Smooth muscle cell (in vitro differentiated cells): ENCODE measurements at regions not wholly inside any gene's neighbourhood (a gene's known extent, or its start where the extent isn't known, plus 50 kb on each side); places are given as distances from the start of the nearest gene placed in this dataset.

Experiments
- DNase-seq: peaks from one replicate; lab custom pipeline; 2025; ENCODE audit not compliant: unreplicated experiment; lab: John Stamatoyannopoulos, UW
- H2AFZ ChIP-seq: fragments of 200-600 bp; sonication (generic); 2 replicates; pipeline ENCODE4 v1.6.0; 2016; ENCODE audit warnings: antibody characterized with exemption, low read depth, mild to moderate bottlenecking
- H3F3A ChIP-seq: fragments of 200-600 bp; sonication (generic); 2 replicates; pipeline ENCODE4 v1.6.0; 2017; ENCODE audit warnings: antibody characterized with exemption, low read depth
- H3K27ac ChIP-seq: fragments of 200-600 bp; sonication (generic); 2 replicates; pipeline ENCODE4 v1.5.1; 2016; ENCODE audit warnings: low read depth, mild to moderate bottlenecking
- H3K27me3 ChIP-seq: fragments of 200-600 bp; sonication (generic); 2 replicates; pipeline ENCODE4 v1.6.1; 2016; ENCODE audit warnings: low read depth, mild to moderate bottlenecking
- H3K36me3 ChIP-seq: fragments of 200-600 bp; sonication (generic); 2 replicates; pipeline ENCODE4 v1.5.1; 2016; ENCODE audit warnings: low read depth
- H3K4me1 ChIP-seq: fragments of 200-600 bp; sonication (generic); 2 replicates; pipeline ENCODE4 v1.5.1; 2016; ENCODE audit warnings: low read depth
- H3K4me2 ChIP-seq: fragments of 200-600 bp; sonication (generic); 2 replicates; pipeline ENCODE4 v1.6.0; 2016; ENCODE audit warnings: mild to moderate bottlenecking
- H3K4me3 ChIP-seq: fragments of 200-600 bp; sonication (generic); 2 replicates; pipeline ENCODE4 v1.5.1; 2016; ENCODE audit warnings: mild to moderate bottlenecking
- H3K79me2 ChIP-seq: fragments of 200-600 bp; sonication (generic); 2 replicates; pipeline ENCODE4 v1.6.0; 2016; ENCODE audit warnings: low read depth, mild to moderate bottlenecking
- H3K9ac ChIP-seq: fragments of 200-600 bp; sonication (generic); 2 replicates; pipeline ENCODE4 v1.6.0; 2016; ENCODE audit warnings: low read depth
- H3K9me3 ChIP-seq: fragments of 200-600 bp; sonication (generic); replicated peaks from 2 replicates; pipeline ENCODE4 v1.5.1; 2016; ENCODE audit warnings: low read depth
- H4K20me1 ChIP-seq: fragments of 200-600 bp; sonication (generic); 2 replicates; pipeline ENCODE4 v1.6.0; 2016; ENCODE audit warnings: low read depth
- WGBS: methylation state at CpG from one replicate; pipeline ENCODE4 v1.1.7; 2016; ENCODE audit warnings: low lambda C conversion rate; 5-methylcytosine and 5-hydroxymethylcytosine counted together
- TF ChIP-seq, protein P1 (sequence below): fragments of 200-600 bp; sonication (generic); IDR thresholded peaks from 2 replicates; pipeline ENCODE4 v1.5.1; 2017; ENCODE audit warnings: borderline replicate concordance, mild to moderate bottlenecking, antibody characterized with exemption; ENCODE audit not compliant: insufficient read depth, poor library complexity, severe bottlenecking

- Histone ChIP-seq H4K20me1 (no peaks in the 10 kb centered on the region), H2AFZ (no peak overlapping the region), H3F3A (no peaks in the 10 kb centered on the region), H3K9ac (no peak overlapping the region), H3K9me3 (no peaks in the 10 kb centered on the region), H3K4me3 (no peak overlapping the region), H3K4me2 (no peak overlapping the region), H3K27me3 (no peaks in the 10 kb centered on the region), H3K36me3 (no peaks in the 10 kb centered on the region), H3K27ac (no peak overlapping the region), H3K4me1 (no peaks in the 10 kb centered on the region), H3K79me2 (no peaks in the 10 kb centered on the region)
- TF ChIP-seq, protein P1, sequence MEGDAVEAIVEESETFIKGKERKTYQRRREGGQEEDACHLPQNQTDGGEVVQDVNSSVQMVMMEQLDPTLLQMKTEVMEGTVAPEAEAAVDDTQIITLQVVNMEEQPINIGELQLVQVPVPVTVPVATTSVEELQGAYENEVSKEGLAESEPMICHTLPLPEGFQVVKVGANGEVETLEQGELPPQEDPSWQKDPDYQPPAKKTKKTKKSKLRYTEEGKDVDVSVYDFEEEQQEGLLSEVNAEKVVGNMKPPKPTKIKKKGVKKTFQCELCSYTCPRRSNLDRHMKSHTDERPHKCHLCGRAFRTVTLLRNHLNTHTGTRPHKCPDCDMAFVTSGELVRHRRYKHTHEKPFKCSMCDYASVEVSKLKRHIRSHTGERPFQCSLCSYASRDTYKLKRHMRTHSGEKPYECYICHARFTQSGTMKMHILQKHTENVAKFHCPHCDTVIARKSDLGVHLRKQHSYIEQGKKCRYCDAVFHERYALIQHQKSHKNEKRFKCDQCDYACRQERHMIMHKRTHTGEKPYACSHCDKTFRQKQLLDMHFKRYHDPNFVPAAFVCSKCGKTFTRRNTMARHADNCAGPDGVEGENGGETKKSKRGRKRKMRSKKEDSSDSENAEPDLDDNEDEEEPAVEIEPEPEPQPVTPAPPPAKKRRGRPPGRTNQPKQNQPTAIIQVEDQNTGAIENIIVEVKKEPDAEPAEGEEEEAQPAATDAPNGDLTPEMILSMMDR: no peak
- no peak for DNase-seq
- 94% methylated on average over 10 of the region's 10 CpGs for WGBS
These were observed 274.9 kb upstream of the ZC3H12C start for GRCh38 chr11:109818290-109818689.

- no peaks in the 10 kb centered on the region for H4K20me1 ChIP-seq
- no peak overlapping the region for H3K4me2 ChIP-seq
- H3K27me3 ChIP-seq: no peaks in the 10 kb centered on the region
- H3K27ac ChIP-seq: no peak overlapping the region
- no peak overlapping the region for H3K9ac ChIP-seq
- TF ChIP-seq, protein P1: no peak
- H3F3A ChIP-seq: no peaks in the 10 kb centered on the region
- no peak overlapping the region for H3K4me3 ChIP-seq
- no peaks in the 10 kb centered on the region for H3K4me1 ChIP-seq
- 62% methylated on average over 3 of the region's 3 CpGs for whole genome bisulfite sequencing
- H2AFZ ChIP-seq: no peak overlapping the region
- DNase-seq: no peak
- H3K36me3 ChIP-seq: no peaks in the 10 kb centered on the region
- no peaks in the 10 kb centered on the region for H3K9me3 ChIP-seq
- no peaks in the 10 kb centered on the region for H3K79me2 ChIP-seq
These were observed 273.8 kb upstream of the ZC3H12C start for GRCh38 chr11:109819410-109819809.

DNA sequence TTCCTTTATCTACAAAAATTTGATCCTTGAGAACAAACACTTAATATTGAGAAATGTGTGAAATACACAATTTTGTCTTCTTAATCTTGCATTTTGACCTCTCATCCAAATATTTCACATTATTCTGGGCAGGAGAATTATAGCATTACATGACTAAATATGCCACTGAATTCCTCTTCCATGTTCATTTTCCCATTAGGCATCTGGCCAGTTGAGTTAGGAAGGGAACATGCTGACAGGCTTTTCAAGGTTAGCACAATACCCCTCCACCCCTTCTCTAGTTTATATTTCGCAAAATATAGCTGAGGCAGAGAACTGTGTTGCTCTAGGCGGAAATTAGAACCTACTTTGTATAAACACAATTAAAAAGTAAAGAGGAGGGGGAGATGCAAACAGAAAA, 271.7 kb upstream of the ZC3H12C start:
- Histone ChIP-seq H3K4me3 (no peak overlapping the region), H3K4me2 (no peak overlapping the region), H3K27ac (no peak overlapping the region), H3K9me3 (no peaks in the 10 kb centered on the region), H3K36me3 (no peaks in the 10 kb centered on the region), H3K9ac (no peak overlapping the region), H3K79me2 (no peaks in the 10 kb centered on the region), H3K4me1 (no peaks in the 10 kb centered on the region), H3K27me3 (no peaks in the 10 kb centered on the region), H3F3A (no peaks in the 10 kb centered on the region), H2AFZ (no peak overlapping the region), H4K20me1 (no peaks in the 10 kb centered on the region)
- TF ChIP-seq, protein P1: no peak
- no peak for DNase-seq
- 86% methylated on average over 2 of the region's 2 CpGs for WGBS

DNA sequence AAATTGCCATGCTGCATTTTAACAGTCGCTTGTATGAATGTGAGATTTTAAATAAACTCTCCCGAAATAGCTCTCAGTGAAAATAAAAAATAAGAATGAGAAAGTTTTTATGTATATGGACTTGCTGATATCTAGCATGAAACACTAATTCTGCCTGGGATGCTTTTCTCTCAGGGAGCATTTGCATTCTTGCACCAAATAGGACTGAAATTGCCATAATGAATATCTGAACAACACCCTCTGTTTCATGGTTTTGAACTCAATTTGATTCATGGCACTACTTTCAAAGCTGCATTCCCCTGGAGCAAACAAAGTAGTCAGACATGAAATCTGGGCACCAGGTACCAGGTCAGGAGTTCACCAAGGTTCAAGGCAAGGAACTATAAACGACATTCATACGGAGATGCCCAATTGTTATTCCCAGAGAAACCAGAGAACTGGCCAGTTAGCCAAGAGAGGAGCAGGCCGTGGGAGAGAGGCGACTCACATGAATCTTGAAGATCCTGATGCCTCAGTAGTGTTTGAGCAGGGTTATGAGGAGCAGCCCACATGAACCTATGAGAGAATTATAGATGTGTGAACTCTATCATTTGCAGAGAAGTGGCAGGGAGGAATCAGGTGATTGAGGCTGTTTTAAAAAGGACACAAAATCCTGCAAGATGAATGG, 270.6 kb upstream of the ZC3H12C start:
- 89% methylated on average over 6 of the region's 6 CpGs for WGBS
- Histone ChIP-seq H3K27me3 (no peaks in the 10 kb centered on the region), H3K4me3 (no peak overlapping the region), H3K4me1 (no peaks in the 10 kb centered on the region), H3K27ac (no peak overlapping the region), H3K4me2 (no peak overlapping the region), H3K79me2 (no peaks in the 10 kb centered on the region), H3F3A (no peaks in the 10 kb centered on the region), H4K20me1 (no peaks in the 10 kb centered on the region), H2AFZ (no peak overlapping the region), H3K9ac (no peak overlapping the region), H3K36me3 (no peaks in the 10 kb centered on the region), H3K9me3 (no peaks in the 10 kb centered on the region)
- DNase-seq: no peak
- TF ChIP-seq, protein P1: no peak
